ENCODE measurements at regions not wholly inside any gene's neighbourhood (a gene's known extent, or its start where the extent isn't known, plus 50 kb on each side); places are given as distances from the start of the nearest gene placed in this dataset.

DNA sequence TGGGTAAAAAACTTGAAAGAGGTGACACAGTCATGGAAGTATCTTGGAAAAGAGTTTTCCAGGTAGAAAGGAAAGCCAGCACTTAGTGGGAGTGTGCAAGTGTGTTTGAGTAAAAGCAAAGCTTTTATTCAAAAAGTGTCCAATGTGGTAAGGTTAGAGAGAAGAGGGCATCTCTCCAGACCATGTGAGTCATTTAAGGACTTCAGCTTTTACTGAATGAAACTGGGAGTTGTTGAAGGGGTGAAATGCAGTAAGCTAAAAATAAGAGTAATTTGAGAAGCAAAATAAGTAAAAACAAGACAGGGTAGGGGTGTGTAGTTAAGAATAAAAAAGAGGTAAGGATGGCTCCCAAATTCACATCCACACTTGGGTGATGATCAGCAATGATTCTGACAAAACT, 238.9 kb downstream of the SLC7A11 start:
- no peak overlapping the region for H3K4me3 Mint-ChIP-seq
- no peaks in the 10 kb centered on the region for H3K27me3 Mint-ChIP-seq (ENCODE audit: low read depth in 3 of 3)
- Histone ChIP-seq H3K27me3 (ENCODE audit: control insufficient read depth in 2 of 2, insufficient read depth in 2 of 2, low read length in 2 of 2) (no peaks in the 10 kb centered on the region), H3K4me2 (replicated peaks; ENCODE audit: extremely low read depth, low read length, poor library complexity, severe bottlenecking) (no peak overlapping the region), H3K27ac (ENCODE audit: low read depth in 1 of 2, low read length in 2 of 2) (no peak overlapping the region), H4K20me1 (ENCODE audit: insufficient read depth, low read length) (no peaks in the 10 kb centered on the region), H3K9me3 (replicated peaks in 1 of 2; ENCODE audit: control insufficient read depth in 1 of 2, insufficient read depth in 1 of 2, low read length in 2 of 2) (no peaks in the 10 kb centered on the region), H3K79me2 (ENCODE audit: insufficient read depth, low read length) (no peaks in the 10 kb centered on the region), H3K4me3 (replicated peaks in 1 of 3; ENCODE audit: low read depth in 2 of 3, low read length in 3 of 3) (no peak overlapping the region), H3K4me1 (ENCODE audit: control insufficient read depth in 1 of 2, insufficient read depth in 2 of 2, low read length in 2 of 2) (no peaks in the 10 kb centered on the region), H2AFZ (ENCODE audit: insufficient read depth, low read depth, low read length, poor library complexity, severe bottlenecking) (no peak overlapping the region), H3K36me3 (replicated peaks in 1 of 2; ENCODE audit: control insufficient read depth in 1 of 2, insufficient read depth in 2 of 2, low read length in 2 of 2) (no peaks in the 10 kb centered on the region), H3K9ac (ENCODE audit: insufficient read depth, low read length, poor library complexity, severe bottlenecking) (no peak overlapping the region)
- no peaks in the 10 kb centered on the region for H3K36me3 Mint-ChIP-seq
- H3K27ac Mint-ChIP-seq, result no peak overlapping the region
- intact Hi-C loops (cut with micrococcal nuclease), result no loop called here
- TF ChIP-seq, protein P1, sequence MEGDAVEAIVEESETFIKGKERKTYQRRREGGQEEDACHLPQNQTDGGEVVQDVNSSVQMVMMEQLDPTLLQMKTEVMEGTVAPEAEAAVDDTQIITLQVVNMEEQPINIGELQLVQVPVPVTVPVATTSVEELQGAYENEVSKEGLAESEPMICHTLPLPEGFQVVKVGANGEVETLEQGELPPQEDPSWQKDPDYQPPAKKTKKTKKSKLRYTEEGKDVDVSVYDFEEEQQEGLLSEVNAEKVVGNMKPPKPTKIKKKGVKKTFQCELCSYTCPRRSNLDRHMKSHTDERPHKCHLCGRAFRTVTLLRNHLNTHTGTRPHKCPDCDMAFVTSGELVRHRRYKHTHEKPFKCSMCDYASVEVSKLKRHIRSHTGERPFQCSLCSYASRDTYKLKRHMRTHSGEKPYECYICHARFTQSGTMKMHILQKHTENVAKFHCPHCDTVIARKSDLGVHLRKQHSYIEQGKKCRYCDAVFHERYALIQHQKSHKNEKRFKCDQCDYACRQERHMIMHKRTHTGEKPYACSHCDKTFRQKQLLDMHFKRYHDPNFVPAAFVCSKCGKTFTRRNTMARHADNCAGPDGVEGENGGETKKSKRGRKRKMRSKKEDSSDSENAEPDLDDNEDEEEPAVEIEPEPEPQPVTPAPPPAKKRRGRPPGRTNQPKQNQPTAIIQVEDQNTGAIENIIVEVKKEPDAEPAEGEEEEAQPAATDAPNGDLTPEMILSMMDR (IDR thresholded peaks at IDR 0.05), result no peak
- H3K9me3 Mint-ChIP-seq, result peaks cover 0 to 2% (median 0%) of the 10 kb centered on the region in 7 donors
- no peaks in the 10 kb centered on the region for H3K4me1 Mint-ChIP-seq
- DNase-seq, result no peak

DNA sequence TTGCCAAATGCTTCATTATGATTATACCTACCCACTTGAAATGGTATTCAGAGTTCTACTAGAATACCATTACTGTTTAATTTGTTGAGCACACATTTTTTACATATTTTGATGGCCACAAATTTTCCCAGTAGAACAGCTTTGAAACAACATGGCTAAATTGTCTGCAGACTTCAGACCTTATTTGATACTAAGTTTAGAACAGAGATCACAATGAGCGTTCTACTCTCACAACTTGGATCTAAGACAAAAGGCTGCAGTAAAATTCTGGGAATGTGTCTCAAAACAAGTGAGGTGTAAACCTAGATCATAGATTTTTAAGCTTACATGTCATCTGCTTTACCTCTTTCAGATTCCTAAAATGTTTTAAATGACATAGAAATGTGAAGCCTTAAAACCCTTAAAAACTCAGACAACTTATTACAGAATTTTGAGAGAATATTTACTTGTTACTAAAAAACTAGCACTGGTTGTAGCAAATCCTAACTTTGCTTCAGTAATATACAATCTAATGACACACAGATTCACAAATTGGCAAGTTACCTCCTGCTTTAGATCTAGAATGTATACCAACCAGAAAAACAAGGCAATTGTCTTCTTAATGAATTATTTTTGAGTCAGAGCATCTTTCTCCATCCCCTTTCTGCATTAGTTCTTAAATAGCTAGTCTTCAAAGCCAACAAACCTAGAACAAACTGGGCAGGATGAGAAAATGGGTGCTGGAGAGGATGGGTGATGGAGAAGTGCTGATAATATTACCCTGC, 243.3 kb downstream of the SLC7A11 start:
- H3K27ac Mint-ChIP-seq, result no peak overlapping the region
- Histone ChIP-seq H4K20me1 (ENCODE audit: insufficient read depth, low read length) (no peaks in the 10 kb centered on the region), H3K27me3 (ENCODE audit: control insufficient read depth in 2 of 2, insufficient read depth in 2 of 2, low read length in 2 of 2) (no peaks in the 10 kb centered on the region), H3K4me2 (replicated peaks; ENCODE audit: extremely low read depth, low read length, poor library complexity, severe bottlenecking) (no peak overlapping the region), H3K9me3 (replicated peaks in 1 of 2; ENCODE audit: control insufficient read depth in 1 of 2, insufficient read depth in 1 of 2, low read length in 2 of 2) (no peaks in the 10 kb centered on the region), H3K36me3 (replicated peaks in 1 of 2; ENCODE audit: control insufficient read depth in 1 of 2, insufficient read depth in 2 of 2, low read length in 2 of 2) (no peaks in the 10 kb centered on the region), H2AFZ (ENCODE audit: insufficient read depth, low read depth, low read length, poor library complexity, severe bottlenecking) (no peak overlapping the region), H3K79me2 (ENCODE audit: insufficient read depth, low read length) (no peaks in the 10 kb centered on the region), H3K4me3 (replicated peaks in 1 of 3; ENCODE audit: low read depth in 2 of 3, low read length in 3 of 3) (no peak overlapping the region), H3K4me1 (ENCODE audit: control insufficient read depth in 1 of 2, insufficient read depth in 2 of 2, low read length in 2 of 2) (no peaks in the 10 kb centered on the region), H3K9ac (ENCODE audit: insufficient read depth, low read length, poor library complexity, severe bottlenecking) (no peak overlapping the region), H3K27ac (ENCODE audit: low read depth in 1 of 2, low read length in 2 of 2) (no peak overlapping the region)
- H3K9me3 Mint-ChIP-seq, result peaks cover 0 to 2% (median 0%) of the 10 kb centered on the region in 7 donors
- no peak for DNase-seq
- no peak overlapping the region for H3K4me3 Mint-ChIP-seq
- no peaks in the 10 kb centered on the region for H3K4me1 Mint-ChIP-seq
- TF ChIP-seq, protein P1 (IDR thresholded peaks at IDR 0.05), result no peak
- no peaks in the 10 kb centered on the region for H3K36me3 Mint-ChIP-seq
- H3K27me3 Mint-ChIP-seq (ENCODE audit: low read depth in 3 of 3), result peaks cover 0 to 2% (median 0%) of the 10 kb centered on the region in 3 donors
- no CpG with 5 or more reads among the region's 1 CpG for WGBS (ENCODE audit: insufficient coverage)
- intact Hi-C loops (cut with micrococcal nuclease), result no loop called here
